ENCODE measurements at regions not wholly inside any gene's neighbourhood (a gene's known extent, or its start where the extent isn't known, plus 50 kb on each side); places are given as distances from the start of the nearest gene placed in this dataset.

GRCh38 chr9:89774858-89775370, 170.1 kb downstream of the GADD45G start:
- no peak for DNase-seq

- no peak for DNase-seq
Measured at GRCh38 chr9:89775641-89776040, 170.8 kb downstream of the GADD45G start.

DNA sequence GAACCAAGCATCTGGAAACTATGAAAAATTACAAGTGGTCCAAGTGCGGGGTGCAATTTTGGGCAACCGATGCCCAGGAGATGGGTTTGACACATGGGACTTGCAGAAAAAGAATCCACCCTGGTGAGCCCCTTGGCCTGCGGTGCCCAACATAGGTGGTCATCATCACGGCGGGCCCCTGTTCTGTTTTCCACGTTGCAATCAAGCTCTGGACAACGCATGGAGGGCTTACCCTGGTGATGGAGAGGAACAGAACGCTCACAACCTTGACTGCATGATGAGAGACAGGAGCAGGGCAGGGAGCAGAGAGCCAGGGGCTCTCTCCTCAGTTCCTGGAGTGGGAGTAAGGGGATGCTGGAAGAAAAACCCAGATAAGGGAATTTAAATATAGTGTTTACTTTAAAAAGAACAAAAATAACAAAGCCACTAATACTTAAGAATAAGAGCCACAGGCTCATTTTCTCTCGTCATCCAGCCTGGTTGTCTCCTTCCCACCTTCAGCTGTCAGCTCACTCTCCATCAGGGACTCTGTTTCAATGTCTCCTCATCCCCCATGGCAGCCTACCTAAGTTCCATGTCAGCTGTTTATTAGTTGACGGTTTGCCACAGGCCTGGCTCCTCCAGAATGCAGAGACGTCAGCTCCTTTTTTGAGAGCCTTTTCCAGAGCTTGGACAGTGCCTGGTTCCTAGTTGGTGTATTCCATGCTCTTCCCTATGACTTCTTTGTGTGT, 172.1 kb downstream of the GADD45G start:
- DNase-seq = no peak

DNA sequence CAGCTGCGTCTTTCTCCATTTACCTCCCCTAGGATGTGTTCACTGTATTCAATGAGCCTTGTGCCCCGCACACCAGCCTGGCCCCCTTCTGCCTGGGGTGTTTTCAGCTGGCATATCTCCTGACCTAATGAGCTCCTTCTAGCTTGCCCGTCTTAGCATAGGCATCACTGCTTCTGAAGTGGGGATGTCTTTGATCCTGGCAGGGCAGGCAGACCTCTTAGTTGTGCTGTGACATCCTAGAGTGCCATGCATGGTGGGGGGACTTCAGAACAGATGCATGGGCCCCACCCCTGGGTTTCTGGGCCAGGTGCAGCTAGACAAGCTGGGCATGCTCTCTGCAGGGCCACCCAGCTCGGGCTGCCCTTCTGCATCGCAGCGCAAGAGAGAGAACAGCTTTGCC, 172.7 kb downstream of the GADD45G start:
- DNase-seq = no peak

- DNase-seq = no peak
Measured at GRCh38 chr9:89778100-89779090, 173.6 kb downstream of the GADD45G start.

- no peak for DNase-seq
Measured at GRCh38 chr9:89779405-89780203, 174.8 kb downstream of the GADD45G start.

- DNase-seq = no peak
Measured at GRCh38 chr9:89780959-89781358, 176.1 kb downstream of the GADD45G start.

GRCh38 chr9:89781838-89782540, 177.2 kb downstream of the GADD45G start:
- no peak for DNase-seq

GRCh38 chr9:89786655-89787054, 181.8 kb downstream of the GADD45G start:
- DNase-seq = no peak

GRCh38 chr9:89787595-89787994, 182.8 kb downstream of the GADD45G start:
- DNase-seq = no peak

- DNase-seq = no peak
Measured at GRCh38 chr9:89788434-89788833, 183.6 kb downstream of the GADD45G start.

GRCh38 chr9:89789922-89790510, 185.2 kb downstream of the GADD45G start:
- no peak for DNase-seq

GRCh38 chr9:89790542-89791109, 185.8 kb downstream of the GADD45G start:
- no peak for DNase-seq

GRCh38 chr9:89791754-89792153, 186.9 kb downstream of the GADD45G start:
- DNase-seq = no peak

- DNase-seq = no peak
Measured at GRCh38 chr9:89792189-89793123, 187.6 kb downstream of the GADD45G start.

GRCh38 chr9:89793124-89793495, 188.3 kb downstream of the GADD45G start:
- DNase-seq = no peak

GRCh38 chr9:89793551-89793950, 188.7 kb downstream of the GADD45G start:
- DNase-seq = no peak

DNA sequence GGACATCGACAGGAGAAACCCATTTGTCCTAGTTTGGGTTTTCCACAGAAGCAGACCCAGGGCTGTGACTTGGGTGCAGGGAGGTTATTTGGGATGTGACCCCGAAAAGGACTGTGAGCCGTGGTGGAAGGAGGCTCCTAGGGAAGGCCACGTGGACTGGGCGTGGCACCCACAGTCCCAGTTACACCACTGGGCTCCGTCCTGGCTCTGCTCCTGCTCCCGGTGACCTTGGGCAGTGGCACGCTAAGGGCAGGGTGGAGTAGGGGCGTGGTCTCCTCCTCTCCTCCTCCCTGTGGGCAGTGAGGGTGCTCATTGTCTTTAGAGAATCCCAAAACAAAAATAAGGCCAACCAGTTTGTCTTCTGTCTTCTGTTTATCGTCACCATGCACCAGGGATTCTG, 190.1 kb downstream of the GADD45G start:
- DNase-seq = no peak

DNA sequence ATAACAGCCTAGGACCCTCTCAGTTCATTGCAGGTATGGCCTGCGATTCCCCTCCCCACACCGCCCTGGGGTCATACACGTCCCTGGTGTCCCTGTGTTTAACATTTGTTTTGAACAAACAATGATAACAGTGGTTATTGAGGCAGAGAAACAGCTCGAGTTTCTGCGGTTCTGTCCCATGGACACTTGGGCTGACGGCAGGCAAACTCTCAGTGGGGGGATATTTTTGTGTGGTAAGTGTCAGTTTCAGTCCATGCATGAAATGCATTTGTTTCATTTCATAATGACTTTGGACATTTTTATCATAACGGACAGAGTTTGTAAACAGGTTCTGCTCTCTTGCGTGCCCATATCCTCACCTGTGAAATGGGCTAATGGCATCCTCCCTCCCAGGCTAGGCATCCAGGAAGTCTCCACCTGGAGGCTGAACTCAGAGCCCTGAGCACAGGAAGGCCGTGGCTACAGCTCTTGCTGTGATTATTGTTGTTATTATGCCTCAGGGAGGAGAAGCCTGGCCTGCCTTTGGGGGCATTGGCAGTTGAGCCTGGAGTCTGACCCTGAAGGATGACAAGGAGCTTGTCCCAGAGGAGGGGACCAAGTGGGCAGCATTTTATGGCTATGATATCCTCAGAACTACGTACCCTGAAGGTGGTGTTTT, 190.9 kb downstream of the GADD45G start:
- no peak for DNase-seq

- DNase-seq = no peak
Measured at GRCh38 chr9:89796606-89797005, 191.8 kb downstream of the GADD45G start.
